Adrenal gland (tissue), 5 donors: ENCODE measurements at regions not wholly inside any gene's neighbourhood (a gene's known extent, or its start where the extent isn't known, plus 50 kb on each side); places are given as distances from the start of the nearest gene placed in this dataset.

Experiments used
- POLR2A ChIP-seq, 2 donors: fragments of 450-650 bp; IDR thresholded peaks; one replicate each; pipeline ENCODE4 v1.6.1; 2017; ENCODE audit warnings: antibody characterized with exemption in 2 of 2, mild to moderate bottlenecking in 2 of 2, moderate library complexity in 1 of 2
- TF ChIP-seq, protein P1 (sequence below), 6 experiments: fragments of 450-650 bp in 4 of 6; fragments of 200-600 bp in 2 of 6; sonication (generic) in 1 of 6; IDR thresholded peaks; 1 replicate in 5 of 6; 2 replicates in 1 of 6; pipeline versions ENCODE4 v1.5.1 to v1.8.0; 2016 to 2021; ENCODE audit warnings: antibody characterized with exemption in 6 of 6, mild to moderate bottlenecking in 2 of 6, moderate library complexity in 1 of 6
- donor health status: DM: no; HTN: no; CAD: no.

DNA sequence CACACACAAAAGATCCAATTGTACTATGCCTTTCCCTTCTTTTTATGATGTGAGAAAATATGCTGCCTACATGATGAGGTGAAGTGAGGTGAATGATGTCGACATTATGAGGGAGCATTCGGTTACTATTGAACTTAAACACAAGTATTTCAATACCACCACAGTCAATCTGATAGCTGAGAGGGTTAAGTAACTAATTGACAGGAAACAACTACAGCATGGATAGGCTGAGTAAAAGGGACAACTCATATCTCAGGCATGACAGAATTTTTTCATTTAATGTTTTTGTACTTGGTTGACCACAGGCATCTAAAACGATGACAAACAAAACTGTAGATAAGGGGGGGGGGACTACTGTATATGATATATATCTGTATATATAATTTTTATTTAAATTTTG lies 488.9 kb downstream of the SH2D4B start:
- no peak for TF ChIP-seq POLR2A (IDR thresholded peaks at IDR 0.05)
- TF ChIP-seq, protein P1, sequence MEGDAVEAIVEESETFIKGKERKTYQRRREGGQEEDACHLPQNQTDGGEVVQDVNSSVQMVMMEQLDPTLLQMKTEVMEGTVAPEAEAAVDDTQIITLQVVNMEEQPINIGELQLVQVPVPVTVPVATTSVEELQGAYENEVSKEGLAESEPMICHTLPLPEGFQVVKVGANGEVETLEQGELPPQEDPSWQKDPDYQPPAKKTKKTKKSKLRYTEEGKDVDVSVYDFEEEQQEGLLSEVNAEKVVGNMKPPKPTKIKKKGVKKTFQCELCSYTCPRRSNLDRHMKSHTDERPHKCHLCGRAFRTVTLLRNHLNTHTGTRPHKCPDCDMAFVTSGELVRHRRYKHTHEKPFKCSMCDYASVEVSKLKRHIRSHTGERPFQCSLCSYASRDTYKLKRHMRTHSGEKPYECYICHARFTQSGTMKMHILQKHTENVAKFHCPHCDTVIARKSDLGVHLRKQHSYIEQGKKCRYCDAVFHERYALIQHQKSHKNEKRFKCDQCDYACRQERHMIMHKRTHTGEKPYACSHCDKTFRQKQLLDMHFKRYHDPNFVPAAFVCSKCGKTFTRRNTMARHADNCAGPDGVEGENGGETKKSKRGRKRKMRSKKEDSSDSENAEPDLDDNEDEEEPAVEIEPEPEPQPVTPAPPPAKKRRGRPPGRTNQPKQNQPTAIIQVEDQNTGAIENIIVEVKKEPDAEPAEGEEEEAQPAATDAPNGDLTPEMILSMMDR (IDR thresholded peaks at IDR 0.05): no peak
